Heart left ventricle (tissue), 16 donors: ENCODE measurements at regions not wholly inside any gene's neighbourhood (a gene's known extent, or its start where the extent isn't known, plus 50 kb on each side); places are given as distances from the start of the nearest gene placed in this dataset.
A peak's percentile ranks its signal among the peaks of the same experiment; 100 is the strongest.

Source experiments
- ATAC-seq, 4 donors: fragments of 200-7000 bp; cut with Tn5 transposase; one replicate each; pipeline ENCODE4 v1.9.1; 2020 to 2022; ENCODE audit warnings: moderate library complexity in 4 of 4, mild to moderate bottlenecking in 3 of 4, moderate number of reproducible peaks in 1 of 4
- DNase-seq, 5 donors: peaks; one replicate each; pipeline ENCODE4 v3.0.0-alpha.2; 2020
- H3K27ac ChIP-seq, 12 donors: fragments of 200-600 bp; sonication (generic) in 4 of 12; one replicate each; pipeline versions ENCODE4 v1.5.0 to v1.8.0; 2016 to 2022; ENCODE audit warnings: mild to moderate bottlenecking in 2 of 12
- H3K27me3 ChIP-seq, 9 donors: fragments of 200-600 bp; sonication (generic) in 2 of 9; one replicate each; pipeline versions ENCODE4 v1.5.1 to v1.8.0; 2016 to 2022; ENCODE audit warnings: mild to moderate bottlenecking in 3 of 9
- H3K36me3 ChIP-seq, 9 donors: fragments of 200-600 bp; sonication (generic) in 2 of 9; one replicate each; pipeline versions ENCODE4 v1.5.0 to v1.8.0; 2018 to 2022; ENCODE audit warnings: mild to moderate bottlenecking in 2 of 9
- H3K4me1 ChIP-seq, 12 donors: fragments of 200-600 bp; sonication (generic) in 4 of 12; one replicate each; pipeline versions ENCODE4 v1.5.0 to v1.8.0; 2016 to 2022; ENCODE audit warnings: mild to moderate bottlenecking in 3 of 12
- H3K4me3 ChIP-seq, 12 donors: fragments of 200-600 bp; sonication (generic) in 4 of 12; one replicate each; pipeline versions ENCODE4 v1.5.0 to v1.8.0; 2017 to 2022; ENCODE audit warnings: mild to moderate bottlenecking in 9 of 12, moderate library complexity in 4 of 12
- H3K9me3 ChIP-seq, 12 donors: fragments of 200-600 bp; sonication (generic) in 4 of 12; one replicate each; pipeline versions ENCODE4 v1.5.0 to v1.8.0; 2016 to 2022; ENCODE audit warnings: mild to moderate bottlenecking in 1 of 12
- CTCF ChIP-seq, 12 donors: fragments of 200-600 bp; sonication (generic) in 4 of 12; IDR thresholded peaks; one replicate each; pipeline versions ENCODE4 v1.5.0 to v1.8.0; 2018 to 2022; ENCODE audit warnings: antibody characterized with exemption in 12 of 12, mild to moderate bottlenecking in 5 of 12
- POLR2A ChIP-seq, 2 donors: fragments of 450-650 bp; IDR thresholded peaks; one replicate each; pipeline ENCODE4 v1.6.1; 2017; ENCODE audit warnings: antibody characterized with exemption in 2 of 2, mild to moderate bottlenecking in 2 of 2, moderate library complexity in 2 of 2
- WGBS, 4 donors: extraction: QIAGEN DNeasy Blood & Tissue Kit in 2 of 4; methylation state at CpG; one replicate each; pipeline versions ENCODE4 v1.1.5 to v1.1.7; 2013 to 2018; 5-methylcytosine and 5-hydroxymethylcytosine counted together
- intact Hi-C, 10 donors: fragments of 100-400 bp; cut with DNase I; formaldehyde crosslinking; loops; one replicate each; pipeline versions ENCODE4 v1.11.1 to v1.14.2; 2022
- donor health status: ischemic (EF 13 %, LVEDD 7.1; RV severe dilation, severe dysfunction).
- donor health status: healthy with polysubstance abuse.
- donor health status: DM: no; HTN: yes; CAD: no.
- donor health status: DM: no; HTN: no; CAD: no.
- donor health status: ischemic (EF 25% LVEDD 6.9; RV normal size, moderate dysfunction).
- donor health status: ischemic (EF 25% LVEDD 5.7; RV mildly dilated, moderate dysfunction).
- donor health status: healthy.
- donor health status: DM: yes; HTN: yes; CAD: no.
- donor health status: ischemic (EF 35%, LVEDD 5.7; RV mildly dilated, moderate dysfunction).
- donor health status: nonischemic (EF 11% LVEDD 7.7; RV severe dilation, severe dysfunction).
- donor health status: DM: yes; HTN: yes; CAD: no.
- donor health status: PGD.
- donor health status: ischemic (EF 29% LVEDD 5.4; RV normal size, mild dysfunction).
- donor health status: nonischemic (EF 23%, LVEDD 6.1; RV moderate dilation, normal function).

GRCh38 chr1:229887043-229887822 lies 179.8 kb upstream of the GALNT2 start:
- ATAC-seq, result peak; percentile 86 to 95 (median 88)
- H3K36me3 ChIP-seq, result no peaks in the 10 kb centered on the region
- H3K4me3 ChIP-seq, result no peak overlapping the region
- WGBS, 4 donors, result 58 to 67% (median 63%) methylated on average over 3 of the region's 3 CpGs
- peak in 4 of 5 donors; percentile 48 to 63 (median 51) for DNase-seq
- no peaks in the 10 kb centered on the region for H3K27me3 ChIP-seq
- peaks cover 0 to 22% (median 7%) of the 10 kb centered on the region in 12 donors for H3K4me1 ChIP-seq
- H3K9me3 ChIP-seq, result peaks cover 0 to 10% (median 0%) of the 10 kb centered on the region in 12 donors
- H3K27ac ChIP-seq, result peak overlapping the region in 11 of 12 donors; percentile 59 to 89 (median 78)
- intact Hi-C loops, result loop anchor here in 2 of 10 donors (1.0 kb wide), 1 partner anchor 23 kb away; no protein-coding TSS in a partner anchor
- TF ChIP-seq CTCF (IDR thresholded peaks at IDR 0.05), result no peak
- TF ChIP-seq POLR2A (IDR thresholded peaks at IDR 0.05), result no peak

GRCh38 chr1:229888157-229888556 lies 178.9 kb upstream of the GALNT2 start:
- peaks cover 0 to 22% (median 7%) of the 10 kb centered on the region in 12 donors for H3K4me1 ChIP-seq
- H3K9me3 ChIP-seq, result peaks cover 0 to 10% (median 0%) of the 10 kb centered on the region in 12 donors
- DNase-seq, result no peak
- intact Hi-C loops, result loop anchor here in 1 of 10 donors (2.0 kb wide), 1 partner anchor 23 kb away; no protein-coding TSS in a partner anchor
- no peaks in the 10 kb centered on the region for H3K27me3 ChIP-seq
- no peak overlapping the region for H3K4me3 ChIP-seq
- TF ChIP-seq CTCF (IDR thresholded peaks at IDR 0.05) (no peak), POLR2A (IDR thresholded peaks at IDR 0.05) (no peak)
- 77 to 95% (median 85%) methylated on average over 2 of the region's 2 CpGs for WGBS, 4 donors
- H3K36me3 ChIP-seq, result no peaks in the 10 kb centered on the region
- H3K27ac ChIP-seq, result peak overlapping the region; percentile 51 to 89 (median 76)
- no peak for ATAC-seq

- peak; percentile 67 to 82 (median 75) for ATAC-seq
Observed at GRCh38 chr1:229888561-229889001, 178.5 kb upstream of the GALNT2 start.

More at GRCh38 chr1:229888561-229889001, 178.5 kb upstream of the GALNT2 start:
- peaks cover 0 to 10% (median 0%) of the 10 kb centered on the region in 12 donors for H3K9me3 ChIP-seq
- H3K27me3 ChIP-seq, result no peaks in the 10 kb centered on the region
- H3K36me3 ChIP-seq, result no peaks in the 10 kb centered on the region
- WGBS, 4 donors, result 50 to 70% (median 60%) methylated on average over 3 of the region's 3 CpGs
- peak in 1 of 5 donors; percentile 50 for DNase-seq
- TF ChIP-seq POLR2A (IDR thresholded peaks at IDR 0.05), result no peak
- TF ChIP-seq CTCF (IDR thresholded peaks at IDR 0.05), result no peak
- no peak overlapping the region for H3K4me3 ChIP-seq
- H3K27ac ChIP-seq, result peak overlapping the region; percentile 51 to 89 (median 76)
- H3K4me1 ChIP-seq, result peaks cover 0 to 22% (median 7%) of the 10 kb centered on the region in 12 donors
- intact Hi-C loops, result loop anchor here in 1 of 10 donors (2.0 kb wide), 1 partner anchor 24 kb away; no protein-coding TSS in a partner anchor
